ENCODE measurements at regions not wholly inside any gene's neighbourhood (a gene's known extent, or its start where the extent isn't known, plus 50 kb on each side); places are given as distances from the start of the nearest gene placed in this dataset.

- TF ChIP-seq CTCF (conservative IDR thresholded peaks at IDR 0.05; ENCODE audit: low read length) (no peak), EZH2phosphoT487 (IDR thresholded peaks at IDR 0.05; ENCODE audit: borderline replicate concordance) (no peak)
Observed at GRCh38 chr6:22219925-22220324, 76.9 kb downstream of the PRL start.

All from Loucy (cell line).